GM12872 (cell line): ENCODE measurements at regions not wholly inside any gene's neighbourhood (a gene's known extent, or its start where the extent isn't known, plus 50 kb on each side); places are given as distances from the start of the nearest gene placed in this dataset.

Experiments
- CTCF ChIP-seq: IDR thresholded peaks from 3 replicates; pipeline ENCODE4 v1.5.1; 2011; ENCODE audit warnings: low read depth, mild to moderate bottlenecking, low read length, moderate library complexity; ENCODE audit not compliant: insufficient read depth

GRCh38 chr13:31031482-31031881 is 99.0 kb downstream of the TEX26 start:
- no peak for TF ChIP-seq CTCF

- TF ChIP-seq CTCF, result no peak
Measured at GRCh38 chr13:31029102-31029501, 96.6 kb downstream of the TEX26 start.

- no peak for TF ChIP-seq CTCF
Measured at GRCh38 chr13:31027136-31027535, 94.7 kb downstream of the TEX26 start.
